Spleen (tissue), 11 donors: ENCODE measurements at regions not wholly inside any gene's neighbourhood (a gene's known extent, or its start where the extent isn't known, plus 50 kb on each side); places are given as distances from the start of the nearest gene placed in this dataset.

ENCODE experiments used
- DNase-seq: peaks from one replicate; pipeline ENCODE4 v3.0.0-alpha.2; 2020
- H3K27ac ChIP-seq, 8 donors: fragments of 200-600 bp; sonication (generic) in 7 of 8; 1 replicate in 4 of 8; 2 replicates in 4 of 8; pipeline versions ENCODE4 v1.5.0 to v1.8.0; 2016 to 2021; ENCODE audit warnings: inconsistent platforms in 4 of 8, mild to moderate bottlenecking in 4 of 8, moderate library complexity in 1 of 8
- H3K27me3 ChIP-seq, 7 donors: fragments of 200-600 bp; sonication (generic) in 6 of 7; replicated peaks in 1 of 7; 1 replicate in 4 of 7; 2 replicates in 3 of 7; pipeline versions ENCODE4 v1.5.0 to v1.8.0; 2016 to 2021; ENCODE audit warnings: inconsistent platforms in 3 of 7, mild to moderate bottlenecking in 1 of 7
- H3K36me3 ChIP-seq, 6 donors: fragments of 200-600 bp; sonication (generic) in 5 of 6; 1 replicate in 4 of 6; 2 replicates in 2 of 6; pipeline versions ENCODE4 v1.5.0 to v1.8.0; 2016 to 2021; ENCODE audit warnings: inconsistent platforms in 2 of 6
- H3K4me1 ChIP-seq, 6 donors: fragments of 200-600 bp; sonication (generic) in 5 of 6; 1 replicate in 3 of 6; 2 replicates in 3 of 6; pipeline versions ENCODE4 v1.5.0 to v1.8.0; 2016 to 2021; ENCODE audit warnings: inconsistent platforms in 3 of 6
- H3K4me3 ChIP-seq, 8 donors: fragments of 200-600 bp; sonication (generic) in 7 of 8; 1 replicate in 4 of 8; 2 replicates in 4 of 8; pipeline versions ENCODE4 v1.5.0 to v1.8.0; 2016 to 2021; ENCODE audit warnings: inconsistent platforms in 4 of 8, mild to moderate bottlenecking in 4 of 8, moderate library complexity in 2 of 8
- H3K9me3 ChIP-seq, 8 donors: fragments of 200-600 bp; sonication (generic) in 7 of 8; 1 replicate in 4 of 8; 2 replicates in 4 of 8; pipeline versions ENCODE4 v1.5.0 to v1.8.0; 2016 to 2021; ENCODE audit warnings: inconsistent platforms in 4 of 8
- POLR2A ChIP-seq, 3 donors: fragments of 450-650 bp; IDR thresholded peaks; one replicate each; pipeline ENCODE4 v1.5.1; 2017; ENCODE audit warnings: antibody characterized with exemption in 3 of 3, mild to moderate bottlenecking in 1 of 3
- POLR2AphosphoS5 ChIP-seq, 3 donors: sonication (generic); formaldehyde crosslinking; IDR thresholded peaks; one replicate each; pipeline ENCODE4 v1.5.1; 2017; ENCODE audit warnings: antibody characterized with exemption in 3 of 3
- WGBS, 5 donors: extraction: QIAGEN DNeasy Blood & Tissue Kit in 3 of 5; methylation state at CpG; one replicate each; pipeline versions ENCODE4 v1.1.5 to v1.1.7; 2013 to 2018; 5-methylcytosine and 5-hydroxymethylcytosine counted together
- intact Hi-C: fragments of 100-400 bp; cut with DNase I; formaldehyde crosslinking; loops from one replicate; pipeline ENCODE4 v1.15.0; 2023; ENCODE audit warnings: low total_unique reads
- TF ChIP-seq, protein P1 (sequence below), 11 experiments: fragments of 200-600 bp in 7 of 11; fragments of 450-650 bp in 4 of 11; sonication (generic) in 4 of 11; IDR thresholded peaks in 8 of 11; conservative IDR thresholded peaks in 3 of 11; 1 replicate in 7 of 11; 2 replicates in 4 of 11; pipeline versions ENCODE4 v1.4.0 to v1.8.0; 2016 to 2021; ENCODE audit warnings: antibody characterized with exemption in 11 of 11, inconsistent platforms in 4 of 11, mild to moderate bottlenecking in 1 of 11
- donor health status: healthy with polysubstance abuse.
- donor health status: DM: no; HTN: no; CAD: no; lungs with moderate emphysema.
- donor health status: DM: no; HTN: no; CAD: no.
- donor health status: Bipolar disorder and iron deficiency.
- donor health status: healthy.
- donor health status: DM: no; HTN: no; CAD: no.
- donor health status: DM: yes; HTN: yes; CAD: no.

GRCh38 chr3:120506828-120507774, 56.3 kb upstream of the FSTL1 start:
- 36 to 48% (median 41%) methylated on average over 10 of the region's 10 CpGs for WGBS, 5 donors
- TF ChIP-seq, protein P1, sequence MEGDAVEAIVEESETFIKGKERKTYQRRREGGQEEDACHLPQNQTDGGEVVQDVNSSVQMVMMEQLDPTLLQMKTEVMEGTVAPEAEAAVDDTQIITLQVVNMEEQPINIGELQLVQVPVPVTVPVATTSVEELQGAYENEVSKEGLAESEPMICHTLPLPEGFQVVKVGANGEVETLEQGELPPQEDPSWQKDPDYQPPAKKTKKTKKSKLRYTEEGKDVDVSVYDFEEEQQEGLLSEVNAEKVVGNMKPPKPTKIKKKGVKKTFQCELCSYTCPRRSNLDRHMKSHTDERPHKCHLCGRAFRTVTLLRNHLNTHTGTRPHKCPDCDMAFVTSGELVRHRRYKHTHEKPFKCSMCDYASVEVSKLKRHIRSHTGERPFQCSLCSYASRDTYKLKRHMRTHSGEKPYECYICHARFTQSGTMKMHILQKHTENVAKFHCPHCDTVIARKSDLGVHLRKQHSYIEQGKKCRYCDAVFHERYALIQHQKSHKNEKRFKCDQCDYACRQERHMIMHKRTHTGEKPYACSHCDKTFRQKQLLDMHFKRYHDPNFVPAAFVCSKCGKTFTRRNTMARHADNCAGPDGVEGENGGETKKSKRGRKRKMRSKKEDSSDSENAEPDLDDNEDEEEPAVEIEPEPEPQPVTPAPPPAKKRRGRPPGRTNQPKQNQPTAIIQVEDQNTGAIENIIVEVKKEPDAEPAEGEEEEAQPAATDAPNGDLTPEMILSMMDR (IDR thresholded peaks at IDR 0.05 in 8 of 11, conservative IDR thresholded peaks at IDR 0.05 in 3 of 11): peak; percentile 17 to 69 (median 58)
- TF ChIP-seq POLR2AphosphoS5 (IDR thresholded peaks at IDR 0.05): no peak
- H3K36me3 ChIP-seq: no peaks in the 10 kb centered on the region
- intact Hi-C loops: no loop called here
- H3K4me3 ChIP-seq: no peak overlapping the region
- peaks cover 4 to 18% (median 10%) of the 10 kb centered on the region in 6 donors for H3K4me1 ChIP-seq
- DNase-seq: no peak
- peak overlapping the region in 3 of 8 donors; percentile 30 to 49 (median 37) for H3K27ac ChIP-seq
- no peaks in the 10 kb centered on the region for H3K27me3 ChIP-seq
- peaks cover 0 to 12% (median 0%) of the 10 kb centered on the region in 8 donors for H3K9me3 ChIP-seq

GRCh38 chr3:120506076-120506827, 55.5 kb upstream of the FSTL1 start:
- TF ChIP-seq POLR2A (IDR thresholded peaks at IDR 0.05) (no peak), POLR2AphosphoS5 (IDR thresholded peaks at IDR 0.05) (no peak)
- TF ChIP-seq, protein P1 (IDR thresholded peaks at IDR 0.05 in 8 of 11, conservative IDR thresholded peaks at IDR 0.05 in 3 of 11): no peak
- H3K27me3 ChIP-seq: no peaks in the 10 kb centered on the region
- intact Hi-C loops: no loop called here
- no peak overlapping the region for H3K4me3 ChIP-seq
- H3K36me3 ChIP-seq: no peaks in the 10 kb centered on the region
- H3K9me3 ChIP-seq: peaks cover 0 to 12% (median 0%) of the 10 kb centered on the region in 8 donors
- peaks cover 4 to 18% (median 10%) of the 10 kb centered on the region in 6 donors for H3K4me1 ChIP-seq
- WGBS, 5 donors: 53 to 74% (median 66%) methylated on average over 5 of the region's 5 CpGs
- peak overlapping the region in 1 of 8 donors; percentile 49 for H3K27ac ChIP-seq
- no peak for DNase-seq

GRCh38 chr3:120503727-120504616, 53.2 kb upstream of the FSTL1 start:
- TF ChIP-seq POLR2A (IDR thresholded peaks at IDR 0.05) (no peak), POLR2AphosphoS5 (IDR thresholded peaks at IDR 0.05) (no peak)
- TF ChIP-seq, protein P1 (IDR thresholded peaks at IDR 0.05 in 8 of 11, conservative IDR thresholded peaks at IDR 0.05 in 3 of 11): no peak
- 76 to 95% (median 89%) methylated on average over 5 of the region's 5 CpGs for WGBS, 5 donors
- intact Hi-C loops: no loop called here

More at GRCh38 chr3:120503727-120504616, 53.2 kb upstream of the FSTL1 start:
- DNase-seq: no peak
- no peaks in the 10 kb centered on the region for H3K9me3 ChIP-seq
- peaks cover 4 to 18% (median 10%) of the 10 kb centered on the region in 6 donors for H3K4me1 ChIP-seq
- no peaks in the 10 kb centered on the region for H3K27me3 ChIP-seq
- no peaks in the 10 kb centered on the region for H3K36me3 ChIP-seq
- no peak overlapping the region for H3K27ac ChIP-seq
- no peak overlapping the region for H3K4me3 ChIP-seq
